ENCODE measurements at regions not wholly inside any gene's neighbourhood (a gene's known extent, or its start where the extent isn't known, plus 50 kb on each side); places are given as distances from the start of the nearest gene placed in this dataset.

DNA sequence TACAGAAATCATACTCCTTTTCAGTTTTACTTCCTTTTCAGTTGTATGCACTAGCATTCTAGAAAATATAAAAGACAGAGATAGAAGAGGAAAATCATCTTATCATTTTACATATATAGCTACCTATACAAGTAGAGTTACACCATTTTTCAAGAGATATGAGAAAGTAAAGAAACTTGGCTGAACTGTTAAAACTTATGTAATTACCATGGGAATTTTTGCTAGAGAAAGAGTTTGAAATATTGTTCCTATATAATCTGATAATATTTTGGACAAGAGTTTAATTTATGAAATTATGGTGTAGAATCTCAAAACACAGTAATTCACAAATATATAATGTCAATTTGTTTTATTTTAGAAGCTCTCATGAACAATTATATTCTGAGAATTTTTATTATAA, 180.8 kb downstream of the PLPPR4 start:
- TF ChIP-seq, protein P1, sequence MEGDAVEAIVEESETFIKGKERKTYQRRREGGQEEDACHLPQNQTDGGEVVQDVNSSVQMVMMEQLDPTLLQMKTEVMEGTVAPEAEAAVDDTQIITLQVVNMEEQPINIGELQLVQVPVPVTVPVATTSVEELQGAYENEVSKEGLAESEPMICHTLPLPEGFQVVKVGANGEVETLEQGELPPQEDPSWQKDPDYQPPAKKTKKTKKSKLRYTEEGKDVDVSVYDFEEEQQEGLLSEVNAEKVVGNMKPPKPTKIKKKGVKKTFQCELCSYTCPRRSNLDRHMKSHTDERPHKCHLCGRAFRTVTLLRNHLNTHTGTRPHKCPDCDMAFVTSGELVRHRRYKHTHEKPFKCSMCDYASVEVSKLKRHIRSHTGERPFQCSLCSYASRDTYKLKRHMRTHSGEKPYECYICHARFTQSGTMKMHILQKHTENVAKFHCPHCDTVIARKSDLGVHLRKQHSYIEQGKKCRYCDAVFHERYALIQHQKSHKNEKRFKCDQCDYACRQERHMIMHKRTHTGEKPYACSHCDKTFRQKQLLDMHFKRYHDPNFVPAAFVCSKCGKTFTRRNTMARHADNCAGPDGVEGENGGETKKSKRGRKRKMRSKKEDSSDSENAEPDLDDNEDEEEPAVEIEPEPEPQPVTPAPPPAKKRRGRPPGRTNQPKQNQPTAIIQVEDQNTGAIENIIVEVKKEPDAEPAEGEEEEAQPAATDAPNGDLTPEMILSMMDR (IDR thresholded peaks at IDR 0.05; ENCODE audit: low read depth, low read length, missing input control): no peak
- TF ChIP-seq RAD21 (IDR thresholded peaks at IDR 0.05): no peak
- TF ChIP-seq, protein P2, sequence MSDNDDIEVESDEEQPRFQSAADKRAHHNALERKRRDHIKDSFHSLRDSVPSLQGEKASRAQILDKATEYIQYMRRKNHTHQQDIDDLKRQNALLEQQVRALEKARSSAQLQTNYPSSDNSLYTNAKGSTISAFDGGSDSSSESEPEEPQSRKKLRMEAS (IDR thresholded peaks at IDR 0.05): no peak
- no peak for TF ChIP-seq EGR1 (IDR thresholded peaks at IDR 0.05; ENCODE audit: low read depth in 2 of 2)
- no peak for TF ChIP-seq RXRA (IDR thresholded peaks at IDR 0.05)
- TF ChIP-seq, protein P3, sequence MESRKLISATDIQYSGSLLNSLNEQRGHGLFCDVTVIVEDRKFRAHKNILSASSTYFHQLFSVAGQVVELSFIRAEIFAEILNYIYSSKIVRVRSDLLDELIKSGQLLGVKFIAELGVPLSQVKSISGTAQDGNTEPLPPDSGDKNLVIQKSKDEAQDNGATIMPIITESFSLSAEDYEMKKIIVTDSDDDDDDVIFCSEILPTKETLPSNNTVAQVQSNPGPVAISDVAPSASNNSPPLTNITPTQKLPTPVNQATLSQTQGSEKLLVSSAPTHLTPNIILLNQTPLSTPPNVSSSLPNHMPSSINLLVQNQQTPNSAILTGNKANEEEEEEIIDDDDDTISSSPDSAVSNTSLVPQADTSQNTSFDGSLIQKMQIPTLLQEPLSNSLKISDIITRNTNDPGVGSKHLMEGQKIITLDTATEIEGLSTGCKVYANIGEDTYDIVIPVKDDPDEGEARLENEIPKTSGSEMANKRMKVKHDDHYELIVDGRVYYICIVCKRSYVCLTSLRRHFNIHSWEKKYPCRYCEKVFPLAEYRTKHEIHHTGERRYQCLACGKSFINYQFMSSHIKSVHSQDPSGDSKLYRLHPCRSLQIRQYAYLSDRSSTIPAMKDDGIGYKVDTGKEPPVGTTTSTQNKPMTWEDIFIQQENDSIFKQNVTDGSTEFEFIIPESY (IDR thresholded peaks at IDR 0.05): no peak
- no peak for TF ChIP-seq JUND (IDR thresholded peaks at IDR 0.05)
- TF ChIP-seq YY1 (IDR thresholded peaks at IDR 0.05): no peak
